IMR-90 (cell line): ENCODE measurements at regions not wholly inside any gene's neighbourhood (a gene's known extent, or its start where the extent isn't known, plus 50 kb on each side); places are given as distances from the start of the nearest gene placed in this dataset.

Source experiments
- ATAC-seq: fragments of 200-7000 bp; cut with Tn5 transposase; 2 replicates; pipeline ENCODE4 v1.9.1; 2020; ENCODE audit warnings: low read depth, mild to moderate bottlenecking, moderate library complexity
- BruUV-seq: library from RNA; stranded (reverse); fragments of 400-500 nt; replicated peaks from 2 replicates; lab custom pipeline; 2021; lab: Mats Ljungman, UMichigan
- CTCF ChIA-PET: fragments of 300-600 bp; formaldehyde crosslinking; extraction: SDS; loops from one replicate; lab custom pipeline; 2021; ENCODE audit warnings: antibody characterized with exemption; lab: Yijun Ruan, JAX
- POLR2A ChIA-PET: fragments of 300-600 bp; sonication (Branson Sonifier 250); formaldehyde crosslinking; loops from one replicate; lab custom pipeline; 2022; ENCODE audit warnings: antibody characterized with exemption; ENCODE audit not compliant: unreplicated experiment; lab: Charles Lee
- DNase-seq: peaks from one replicate; pipeline ENCODE4 v3.0.0; 2013
- H2AFZ ChIP-seq: replicated peaks from 2 replicates; pipeline ENCODE3; 2013; ENCODE audit warnings: low read length, mild to moderate bottlenecking; ENCODE audit not compliant: poor library complexity
- H2AK5ac ChIP-seq: 2 replicates; pipeline ENCODE4 v1.6.1; 2013; ENCODE audit warnings: low read depth, low read length, inconsistent platforms
- H2AK9ac ChIP-seq: replicated peaks from 2 replicates; pipeline ENCODE3; 2013; ENCODE audit warnings: mild to moderate bottlenecking, low read depth, low read length, moderate library complexity; ENCODE audit not compliant: poor library complexity
- H2BK120ac ChIP-seq: 2 replicates; pipeline ENCODE4 v1.6.1; 2013; ENCODE audit warnings: low read depth, low read length, inconsistent platforms
- H2BK15ac ChIP-seq: 3 replicates; pipeline ENCODE4 v1.6.1; 2013; ENCODE audit warnings: low read depth, low read length, inconsistent platforms
- H2BK20ac ChIP-seq: 2 replicates; pipeline ENCODE4 v1.6.1; 2013; ENCODE audit warnings: low read depth, mild to moderate bottlenecking, inconsistent platforms, low read length, moderate library complexity
- H2BK5ac ChIP-seq: 2 replicates; pipeline ENCODE4 v1.6.1; 2013; ENCODE audit warnings: mild to moderate bottlenecking, low read depth, low read length, inconsistent platforms; ENCODE audit not compliant: poor library complexity, severe bottlenecking
- H3K14ac ChIP-seq: replicated peaks from 2 replicates; pipeline ENCODE4 v1.6.1; 2013; ENCODE audit warnings: low read depth, low read length, inconsistent platforms
- H3K18ac ChIP-seq: 2 replicates; pipeline ENCODE4 v1.6.1; 2013; ENCODE audit warnings: low read depth, low read length, control low read depth
- H3K23ac ChIP-seq: 2 replicates; pipeline ENCODE4 v1.6.1; 2013; ENCODE audit warnings: low read depth, low read length, inconsistent platforms
- H3K27ac ChIP-seq: 2 replicates; pipeline ENCODE4 v1.5.1; 2013; ENCODE audit warnings: mild to moderate bottlenecking, control low read depth, low read length; ENCODE audit not compliant: insufficient read depth
- H3K27me3 ChIP-seq: 2 replicates; pipeline ENCODE4 v1.6.1; 2013; ENCODE audit warnings: low read length; ENCODE audit not compliant: control insufficient read depth, insufficient read depth
- H3K36me3 ChIP-seq: 2 replicates; pipeline ENCODE4 v1.6.1; 2013; ENCODE audit warnings: low read length, mixed read lengths; ENCODE audit not compliant: control insufficient read depth, insufficient read depth
- H3K4ac ChIP-seq: 2 replicates; pipeline ENCODE4 v1.6.1; 2013; ENCODE audit warnings: low read depth, low read length, inconsistent platforms
- H3K4me1 ChIP-seq: 2 replicates; pipeline ENCODE4 v1.6.1; 2013; ENCODE audit warnings: low read length, mixed read lengths; ENCODE audit not compliant: control insufficient read depth, insufficient read depth
- H3K4me2 ChIP-seq: 2 replicates; pipeline ENCODE4 v1.6.1; 2013; ENCODE audit warnings: low read depth, mild to moderate bottlenecking, control low read depth, low read length, moderate library complexity
- H3K4me3 ChIP-seq: 2 replicates; pipeline ENCODE4 v1.5.1; 2013; ENCODE audit warnings: low read depth, mild to moderate bottlenecking, control low read depth, low read length, moderate library complexity; ENCODE audit not compliant: insufficient read depth
- H3K56ac ChIP-seq: 2 replicates; pipeline ENCODE4 v1.6.1; 2013; ENCODE audit warnings: low read length, inconsistent platforms; ENCODE audit not compliant: insufficient read depth; ENCODE audit errors: extremely low read depth
- H3K79me1 ChIP-seq, 2 experiments: 2 replicates each; pipeline ENCODE4 v1.6.1; 2013; ENCODE audit warnings: low read length in 2 of 2, inconsistent platforms in 1 of 2, low read depth in 1 of 2
- H3K9ac ChIP-seq: 2 replicates; pipeline ENCODE4 v1.6.1; 2013; ENCODE audit warnings: low read depth, low read length, control low read depth
- H3K9me1 ChIP-seq: 2 replicates; pipeline ENCODE4 v1.6.1; 2013; ENCODE audit warnings: low read length, inconsistent platforms; ENCODE audit not compliant: insufficient read depth
- H3K9me3 ChIP-seq: 2 replicates; pipeline ENCODE4 v1.6.1; 2013; ENCODE audit warnings: low read length; ENCODE audit not compliant: control insufficient read depth, insufficient read depth
- H4K20me1 ChIP-seq: 2 replicates; pipeline ENCODE4 v1.6.1; 2013; ENCODE audit warnings: low read length, inconsistent platforms; ENCODE audit not compliant: insufficient read depth
- H4K5ac ChIP-seq: 2 replicates; pipeline ENCODE4 v1.6.1; 2013; ENCODE audit warnings: mild to moderate bottlenecking, low read depth, low read length, control low read depth
- H4K8ac ChIP-seq, 2 experiments: 2 replicates each; pipeline ENCODE4 v1.6.1; 2013; ENCODE audit warnings: low read depth in 2 of 2, low read length in 2 of 2, control low read depth in 1 of 2, inconsistent platforms in 1 of 2
- H4K91ac ChIP-seq: 2 replicates; pipeline ENCODE4 v1.6.1; 2013; ENCODE audit warnings: low read depth, low read length, inconsistent platforms; ENCODE audit not compliant: insufficient read depth
- BHLHE40 ChIP-seq: fragments of 150-350 bp; IDR thresholded peaks from 2 replicates; pipeline ENCODE4 v1.6.1; 2016; ENCODE audit warnings: mild to moderate bottlenecking, low read depth, low read length
- CEBPB ChIP-seq: IDR thresholded peaks from 2 replicates; pipeline ENCODE4 v1.6.1; 2012; ENCODE audit warnings: low read depth, low read length, improper control_type of control experiment
- CHD1 ChIP-seq: IDR thresholded peaks from 2 replicates; pipeline ENCODE4 v1.6.1; 2012; ENCODE audit warnings: low read depth, low read length, improper control_type of control experiment
- ELK1 ChIP-seq: fragments of 150-350 bp; IDR thresholded peaks from 2 replicates; pipeline ENCODE4 v1.6.1; 2016; ENCODE audit warnings: low read depth, mild to moderate bottlenecking, low read length, moderate library complexity, borderline replicate concordance
- FOS ChIP-seq: fragments of 150-350 bp; IDR thresholded peaks from 2 replicates; pipeline ENCODE4 v1.6.1; 2016; ENCODE audit warnings: low read depth, low read length
- MAFK ChIP-seq: IDR thresholded peaks from 2 replicates; pipeline ENCODE4 v1.6.1; 2012; ENCODE audit warnings: low read depth, low read length, improper control_type of control experiment
- MAZ ChIP-seq: IDR thresholded peaks from 2 replicates; pipeline ENCODE4 v1.6.1; 2012; ENCODE audit warnings: low read depth, mild to moderate bottlenecking, low read length, improper control_type of control experiment, moderate library complexity, borderline replicate concordance
- MXI1 ChIP-seq: IDR thresholded peaks from 2 replicates; pipeline ENCODE4 v1.6.1; 2012; ENCODE audit warnings: low read depth, mild to moderate bottlenecking, low read length, moderate library complexity, borderline replicate concordance
- NFE2L2 ChIP-seq: fragments of 150-350 bp; IDR thresholded peaks from 2 replicates; pipeline ENCODE4 v1.6.1; 2016; ENCODE audit warnings: low read depth, mild to moderate bottlenecking, low read length
- POLR2A ChIP-seq: IDR thresholded peaks from 2 replicates; pipeline ENCODE4 v1.6.1; 2012; ENCODE audit warnings: mild to moderate bottlenecking, low read depth, low read length
- RAD21 ChIP-seq: IDR thresholded peaks from 2 replicates; pipeline ENCODE4 v1.6.1; 2012; ENCODE audit warnings: low read length, improper control_type of control experiment
- RCOR1 ChIP-seq: IDR thresholded peaks from 2 replicates; pipeline ENCODE4 v1.6.1; 2012; ENCODE audit warnings: mild to moderate bottlenecking, low read length, improper control_type of control experiment; ENCODE audit not compliant: insufficient replicate concordance
- RFX5 ChIP-seq: IDR thresholded peaks from 2 replicates; pipeline ENCODE4 v1.8.0; 2012; ENCODE audit warnings: low read depth, mild to moderate bottlenecking, low read length, moderate library complexity
- SMC3 ChIP-seq: fragments of 150-350 bp; IDR thresholded peaks from 2 replicates; pipeline ENCODE4 v1.6.1; 2016; ENCODE audit warnings: low read depth, mild to moderate bottlenecking, antibody characterized with exemption, low read length, moderate library complexity
- WGBS, 2 experiments: methylation state at CpG; one replicate each; pipeline versions ENCODE4 v1.1.5 to v1.1.7; 2013; ENCODE audit warnings: missing lambda C conversion rate in 2 of 2; ENCODE audit not compliant: insufficient read length in 1 of 2; ENCODE audit errors: extremely low coverage in 2 of 2; 5-methylcytosine and 5-hydroxymethylcytosine counted together
- dilution Hi-C: fragments of 300-500 bp; cut with HindIII; formaldehyde crosslinking; loops from one replicate; pipeline ENCODE4 v1.14.3; 2018; ENCODE audit warnings: low sequenced_read_pairs; ENCODE audit not compliant: unreplicated experiment
- in situ Hi-C: fragments of 300-500 bp; cut with MboI; formaldehyde crosslinking; loops from 3 replicates; pipeline ENCODE4 v1.14.3; 2019; ENCODE audit warnings: low sequenced_read_pairs, inconsistent platforms, mixed read lengths
- intact Hi-C: fragments of 100-400 bp; cut with micrococcal nuclease; formaldehyde crosslinking; loops from 2 replicates; pipeline ENCODE4 v1.10.0; 2022
- TF ChIP-seq, protein P1 (sequence below): conservative IDR thresholded peaks from 2 replicates; pipeline ENCODE4 v1.5.1; 2012; ENCODE audit warnings: mild to moderate bottlenecking, low read depth, low read length, improper control_type of control experiment
- TF ChIP-seq, protein P2 (sequence below): fragments of 150-350 bp; IDR thresholded peaks from 2 replicates; pipeline ENCODE4 v1.6.1; 2017; ENCODE audit warnings: mild to moderate bottlenecking, antibody characterized with exemption, low read length, low read depth

DNA sequence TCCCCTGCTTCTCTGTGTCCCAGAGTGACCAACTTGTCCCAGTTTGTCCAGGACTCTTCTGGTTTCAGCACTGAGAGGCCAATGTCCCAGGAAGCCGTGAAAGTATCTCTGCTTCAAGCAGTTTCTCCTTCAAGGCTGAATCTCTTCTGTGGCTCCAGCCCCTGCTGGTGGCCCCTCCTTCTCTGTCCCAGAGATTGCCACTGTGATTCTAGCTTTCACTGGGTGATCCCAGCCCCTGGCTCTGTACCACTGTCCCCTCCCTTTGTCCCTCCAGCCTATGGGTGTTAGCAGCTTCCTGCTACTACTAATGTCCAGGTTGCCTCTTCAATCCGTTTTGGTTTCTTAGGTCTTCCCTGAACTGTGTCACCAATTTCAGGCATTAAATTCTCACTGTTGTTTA is 70.5 kb downstream of the SOX3 start:
- dilution Hi-C loops (no loop called here), in situ Hi-C loops (no loop called here), intact Hi-C loops (no loop called here)
- no peaks in the 10 kb centered on the region for H3K9me1 ChIP-seq
- no peak for ATAC-seq
- no peak overlapping the region for H2AK9ac ChIP-seq
- no peaks in the 10 kb centered on the region for H4K20me1 ChIP-seq
- no peaks in the 10 kb centered on the region for H3K27me3 ChIP-seq
- no peak overlapping the region for H4K91ac ChIP-seq
- no peak overlapping the region for H3K4me3 ChIP-seq
- ChIA-PET CTCF (no interaction called here), POLR2A (no interaction called here)
- no peak overlapping the region for H4K5ac ChIP-seq
- no peak overlapping the region for H4K8ac ChIP-seq
- H2BK120ac ChIP-seq, result no peak overlapping the region
- H2AFZ ChIP-seq, result no peak overlapping the region
- no peaks in the 10 kb centered on the region for H3K79me1 ChIP-seq
- H2BK5ac ChIP-seq, result no peak overlapping the region
- no peak overlapping the region for H3K27ac ChIP-seq
- no peak overlapping the region for H2BK20ac ChIP-seq
- H2BK15ac ChIP-seq, result no peak overlapping the region
- DNase-seq, result no peak
- H3K36me3 ChIP-seq, result no peaks in the 10 kb centered on the region
- H3K4ac ChIP-seq, result no peak overlapping the region
- WGBS, 2 experiments, result no CpG with 5 or more reads among the region's 2 CpGs
- H2AK5ac ChIP-seq, result no peak overlapping the region
- H3K4me2 ChIP-seq, result no peak overlapping the region
- H3K9ac ChIP-seq, result no peak overlapping the region
- no peak overlapping the region for H3K56ac ChIP-seq
- H3K4me1 ChIP-seq, result no peaks in the 10 kb centered on the region
- no TSS peak for BruUV-seq
- TF ChIP-seq, protein P1, sequence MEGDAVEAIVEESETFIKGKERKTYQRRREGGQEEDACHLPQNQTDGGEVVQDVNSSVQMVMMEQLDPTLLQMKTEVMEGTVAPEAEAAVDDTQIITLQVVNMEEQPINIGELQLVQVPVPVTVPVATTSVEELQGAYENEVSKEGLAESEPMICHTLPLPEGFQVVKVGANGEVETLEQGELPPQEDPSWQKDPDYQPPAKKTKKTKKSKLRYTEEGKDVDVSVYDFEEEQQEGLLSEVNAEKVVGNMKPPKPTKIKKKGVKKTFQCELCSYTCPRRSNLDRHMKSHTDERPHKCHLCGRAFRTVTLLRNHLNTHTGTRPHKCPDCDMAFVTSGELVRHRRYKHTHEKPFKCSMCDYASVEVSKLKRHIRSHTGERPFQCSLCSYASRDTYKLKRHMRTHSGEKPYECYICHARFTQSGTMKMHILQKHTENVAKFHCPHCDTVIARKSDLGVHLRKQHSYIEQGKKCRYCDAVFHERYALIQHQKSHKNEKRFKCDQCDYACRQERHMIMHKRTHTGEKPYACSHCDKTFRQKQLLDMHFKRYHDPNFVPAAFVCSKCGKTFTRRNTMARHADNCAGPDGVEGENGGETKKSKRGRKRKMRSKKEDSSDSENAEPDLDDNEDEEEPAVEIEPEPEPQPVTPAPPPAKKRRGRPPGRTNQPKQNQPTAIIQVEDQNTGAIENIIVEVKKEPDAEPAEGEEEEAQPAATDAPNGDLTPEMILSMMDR, result no peak
- TF ChIP-seq SMC3 (no peak), POLR2A (no peak), MAFK (no peak), FOS (no peak), NFE2L2 (no peak), CHD1 (no peak), MAZ (no peak), RFX5 (no peak), ELK1 (no peak), MXI1 (no peak), CEBPB (no peak), RCOR1 (no peak), RAD21 (no peak), BHLHE40 (no peak)
- TF ChIP-seq, protein P2, sequence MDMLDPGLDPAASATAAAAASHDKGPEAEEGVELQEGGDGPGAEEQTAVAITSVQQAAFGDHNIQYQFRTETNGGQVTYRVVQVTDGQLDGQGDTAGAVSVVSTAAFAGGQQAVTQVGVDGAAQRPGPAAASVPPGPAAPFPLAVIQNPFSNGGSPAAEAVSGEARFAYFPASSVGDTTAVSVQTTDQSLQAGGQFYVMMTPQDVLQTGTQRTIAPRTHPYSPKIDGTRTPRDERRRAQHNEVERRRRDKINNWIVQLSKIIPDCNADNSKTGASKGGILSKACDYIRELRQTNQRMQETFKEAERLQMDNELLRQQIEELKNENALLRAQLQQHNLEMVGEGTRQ, result no peak
- no peak overlapping the region for H3K23ac ChIP-seq
- H3K18ac ChIP-seq, result no peak overlapping the region
- no peaks in the 10 kb centered on the region for H3K9me3 ChIP-seq
- H3K14ac ChIP-seq, result no peak overlapping the region
